ENCODE measurements at regions not wholly inside any gene's neighbourhood (a gene's known extent, or its start where the extent isn't known, plus 50 kb on each side); places are given as distances from the start of the nearest gene placed in this dataset.

DNA sequence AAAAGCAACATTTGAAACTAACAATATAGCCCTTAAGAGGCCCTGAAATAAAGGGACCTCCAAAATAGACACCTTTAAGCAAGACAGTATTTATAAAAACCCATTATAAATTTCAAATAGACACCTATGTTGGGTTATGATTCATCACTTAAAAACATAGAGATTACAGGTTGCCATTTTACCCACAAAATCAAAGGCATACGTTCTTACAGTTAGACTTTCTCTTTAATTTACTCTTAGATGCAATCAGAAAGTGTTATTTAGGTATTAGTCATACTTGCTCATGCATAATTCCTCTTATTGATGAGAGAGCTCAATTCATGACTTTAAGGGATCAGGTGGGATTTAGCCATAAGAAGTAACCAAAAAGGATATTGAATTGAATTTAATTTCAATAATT is 51.5 kb upstream of the TMEM200A start:
- DNase-seq = no peak

DNA sequence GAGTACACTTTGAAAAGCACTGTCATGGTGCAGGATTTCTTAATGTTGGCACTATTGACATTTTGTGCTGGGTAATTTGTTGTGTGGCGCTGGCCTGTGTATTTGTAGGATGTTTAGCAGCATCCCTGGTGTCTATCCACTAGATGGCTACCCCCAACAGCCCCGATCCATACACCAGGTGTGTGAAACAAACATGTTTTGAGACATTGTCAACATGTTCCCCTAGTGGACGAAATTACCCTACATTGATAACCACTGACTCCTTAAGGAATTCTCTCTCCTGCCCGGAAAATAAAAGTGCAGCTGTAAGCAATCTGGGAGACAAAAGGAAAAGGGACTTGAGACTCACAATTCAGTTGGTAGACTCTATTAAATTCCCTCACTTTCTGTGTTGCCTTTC is 52.6 kb upstream of the TMEM200A start:
- DNase-seq = no peak

DNA sequence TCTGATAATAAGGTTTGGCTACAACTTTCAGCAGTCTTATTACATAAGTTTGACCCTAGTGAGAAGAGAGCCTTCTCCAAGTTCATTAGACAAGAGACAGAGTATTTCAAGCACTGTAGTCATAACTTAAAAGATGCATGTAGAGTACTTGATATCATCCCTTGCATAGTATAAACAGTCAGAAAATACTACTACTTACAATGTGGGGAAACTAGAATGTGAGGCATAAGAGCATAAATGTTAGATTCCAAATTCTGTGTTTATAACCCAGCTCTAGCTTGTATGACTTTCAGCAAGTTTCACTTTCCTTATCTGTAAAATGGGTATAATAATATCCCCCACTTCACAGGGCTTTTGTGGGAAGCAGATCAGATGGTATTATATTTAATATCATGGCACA is 56.8 kb upstream of the TMEM200A start:
- DNase-seq = no peak

DNA sequence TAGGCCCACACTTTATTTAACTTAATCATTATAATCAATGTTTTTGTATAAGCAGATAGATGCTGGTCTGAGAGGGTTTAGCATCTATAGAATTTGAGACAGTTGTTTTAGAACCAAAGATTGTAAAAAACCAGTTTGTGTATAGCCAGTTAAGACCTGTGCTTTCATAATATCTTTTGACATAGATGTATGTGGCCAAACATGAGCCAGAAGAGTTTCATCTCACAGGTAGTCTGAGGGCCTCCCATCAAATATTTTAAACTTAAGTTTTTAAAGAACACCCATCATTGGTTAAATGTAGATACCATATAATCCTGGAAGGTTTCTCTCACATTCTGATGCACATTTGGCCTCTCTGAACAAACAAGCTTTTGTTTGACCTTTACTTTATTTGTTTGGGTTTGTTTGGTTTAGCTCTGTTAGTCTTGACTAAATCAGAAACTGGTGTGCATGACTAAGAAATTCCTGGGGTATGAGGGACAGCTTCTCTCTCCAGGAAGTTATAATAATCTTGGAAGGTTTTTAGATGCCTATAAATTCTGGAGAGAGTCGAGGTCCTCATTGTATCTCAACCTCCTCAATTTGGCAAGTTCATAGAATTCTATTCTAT is 58.0 kb upstream of the TMEM200A start:
- no peak for DNase-seq

DNA sequence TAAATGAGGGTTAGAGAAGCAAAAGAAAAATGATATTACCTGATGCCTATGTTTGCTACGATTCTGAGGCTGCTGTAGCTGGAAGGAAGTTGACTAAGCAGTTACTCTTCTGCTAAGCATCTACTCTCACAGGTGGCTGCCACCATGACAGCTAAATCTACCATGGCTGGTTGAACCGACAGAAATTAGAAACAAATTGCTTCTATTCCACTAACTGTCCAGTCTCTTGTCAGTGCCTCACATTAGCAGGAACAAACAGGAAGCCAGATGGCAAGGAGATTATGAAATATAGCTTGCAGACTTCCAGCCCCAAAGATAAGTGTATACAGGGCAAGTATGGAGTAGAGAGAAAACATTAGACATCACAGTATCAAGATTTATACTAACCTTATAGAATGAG is 59.4 kb upstream of the TMEM200A start:
- DNase-seq = no peak

DNA sequence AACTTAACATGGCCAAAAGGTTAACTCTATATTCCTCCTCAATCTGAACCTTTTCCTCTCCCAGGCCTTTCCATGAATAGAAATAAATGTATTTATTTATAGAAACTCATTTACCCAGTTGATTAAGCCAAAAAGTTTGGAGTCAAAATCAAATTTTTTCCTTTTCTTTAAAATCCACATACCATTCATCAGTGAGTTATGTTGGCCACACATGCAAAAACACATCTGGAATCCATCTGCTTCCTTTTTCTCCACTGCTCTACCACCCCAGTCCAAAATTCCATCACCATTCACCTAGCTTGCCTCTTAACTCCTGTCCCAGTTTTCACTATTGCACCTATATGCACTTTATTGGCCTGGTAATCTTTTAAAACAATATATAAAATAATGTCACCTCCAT is 62.4 kb upstream of the TMEM200A start:
- DNase-seq = no peak

DNA sequence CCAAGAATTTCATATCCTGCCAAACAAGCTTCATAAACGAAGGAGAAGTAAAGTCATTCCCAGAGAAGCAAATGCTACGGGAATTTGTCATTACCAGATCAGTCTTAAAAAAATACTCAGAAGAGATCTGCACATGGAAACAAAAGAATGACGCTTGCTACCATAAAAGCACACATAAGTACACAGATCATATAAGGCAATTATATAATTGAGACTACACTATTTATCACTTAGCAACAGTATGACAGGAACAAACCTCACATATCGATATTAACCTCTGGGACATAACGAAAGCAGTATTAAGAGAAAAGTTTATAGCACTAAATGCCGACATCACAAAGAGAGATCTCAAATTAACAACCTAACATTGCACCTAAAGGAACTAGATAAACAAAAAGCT is 67.6 kb upstream of the TMEM200A start:
- no peak for DNase-seq

DNA sequence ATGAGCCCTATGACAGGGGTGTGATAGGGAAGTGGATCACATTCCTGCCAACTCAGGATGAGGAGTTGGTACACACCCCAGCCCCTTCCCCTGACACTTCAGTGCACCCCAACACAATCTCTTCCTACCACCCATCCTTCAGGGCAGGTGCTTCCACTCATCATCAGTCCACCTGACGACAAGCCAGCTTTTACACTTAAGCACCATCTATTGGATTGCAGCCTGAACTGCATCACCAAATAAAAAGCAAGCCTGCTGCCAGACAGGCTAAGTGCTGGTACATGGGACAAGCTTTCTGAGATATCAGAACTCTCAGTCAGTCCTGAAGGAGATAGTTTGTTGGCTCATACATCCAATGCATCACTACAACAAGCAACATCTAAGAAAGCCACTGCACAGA is 69.0 kb upstream of the TMEM200A start:
- DNase-seq = no peak

DNA sequence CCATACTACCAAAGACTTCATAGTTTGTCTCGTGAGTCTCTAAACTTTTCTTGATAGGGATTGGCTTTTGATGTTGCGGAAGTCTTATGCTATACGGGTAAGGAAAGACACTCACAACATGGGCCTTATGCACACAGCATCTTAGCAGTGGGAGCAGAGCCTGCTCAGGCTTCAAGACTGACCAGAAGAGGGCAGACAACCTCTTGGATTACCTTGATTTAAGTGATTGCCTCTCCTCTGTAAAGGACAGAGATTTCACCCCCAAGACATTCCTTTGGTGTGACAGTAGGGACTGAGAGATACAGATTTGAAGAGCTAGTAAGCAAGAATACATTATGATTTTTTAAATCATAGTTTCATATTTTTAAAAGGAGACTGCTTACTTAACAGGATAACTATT is 71.0 kb upstream of the SAMD3 start:
- peak; percentile 11 for DNase-seq

DNA sequence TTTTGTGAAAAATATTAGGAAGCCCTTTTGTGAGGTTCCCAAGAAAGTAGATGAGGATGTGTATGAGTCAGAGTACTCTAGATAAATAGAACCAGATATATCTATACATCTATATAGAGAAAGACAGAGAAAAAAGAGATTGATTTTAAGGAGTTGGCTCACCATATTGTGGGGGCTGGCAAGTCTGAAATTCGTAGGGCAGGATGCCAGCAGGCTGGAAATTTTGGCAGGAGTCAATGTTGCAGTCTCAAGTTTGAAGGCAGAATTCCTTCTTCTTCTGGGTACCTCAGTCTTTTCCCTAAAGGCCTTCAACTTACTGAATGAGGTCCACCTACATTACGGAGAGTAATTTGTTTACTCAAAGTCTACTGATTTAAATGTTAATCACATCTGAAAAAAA is 65.3 kb upstream of the SAMD3 start:
- no peak for DNase-seq

DNA sequence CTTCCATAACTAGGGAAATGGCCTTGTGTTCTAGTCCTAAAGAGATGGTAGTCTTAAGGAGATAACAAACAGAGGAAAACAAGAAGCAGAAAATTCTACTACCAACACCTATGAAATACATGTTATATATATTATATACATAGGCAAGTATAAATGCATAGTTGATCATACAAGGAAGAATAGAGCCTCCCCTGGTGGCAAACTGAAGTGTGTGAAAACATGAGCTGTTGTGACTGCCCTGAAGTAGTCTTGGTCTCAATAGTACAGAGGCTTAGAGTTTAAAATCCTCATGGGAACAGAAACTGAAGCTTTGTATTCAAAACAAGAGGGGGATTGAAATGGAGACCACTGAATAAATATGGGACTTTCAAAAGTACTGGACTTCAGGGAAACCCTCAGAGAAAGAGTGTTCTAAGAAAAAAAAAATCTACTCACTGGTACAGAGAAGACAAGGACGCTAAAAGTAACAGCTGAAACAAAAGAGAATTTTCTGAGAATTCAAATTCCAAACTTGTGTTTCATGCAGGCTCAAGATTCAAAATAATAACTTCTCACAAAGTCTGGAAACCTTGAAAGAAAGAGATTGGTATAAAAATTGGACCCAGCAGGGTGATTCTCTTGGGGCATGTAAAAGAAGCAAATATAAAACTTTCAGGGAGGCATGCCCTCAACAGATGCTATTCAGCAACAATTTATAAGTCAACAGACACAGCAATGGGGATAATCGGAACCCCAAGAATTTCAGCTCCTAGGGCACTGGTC is 59.7 kb upstream of the SAMD3 start:
- no peak for DNase-seq

DNA sequence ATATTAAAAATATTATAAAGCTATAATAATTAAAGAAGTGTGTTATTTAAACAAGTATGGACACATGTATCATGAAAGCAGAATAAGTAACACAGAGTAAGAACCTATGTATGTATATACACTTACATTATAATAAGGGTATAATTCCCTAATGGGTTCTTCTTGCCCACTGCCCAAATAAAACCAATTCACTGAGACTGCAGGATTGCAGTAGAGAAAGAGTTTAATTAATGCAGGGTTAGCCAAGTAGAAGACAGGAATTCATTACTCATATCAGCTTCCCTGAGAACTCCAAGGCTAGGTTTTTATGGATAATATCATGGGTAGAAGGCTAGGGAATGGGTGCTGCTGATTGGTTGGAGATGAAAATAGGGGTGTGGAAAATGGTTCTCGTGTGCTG is 53.8 kb upstream of the SAMD3 start:
- no peak for DNase-seq

DNA sequence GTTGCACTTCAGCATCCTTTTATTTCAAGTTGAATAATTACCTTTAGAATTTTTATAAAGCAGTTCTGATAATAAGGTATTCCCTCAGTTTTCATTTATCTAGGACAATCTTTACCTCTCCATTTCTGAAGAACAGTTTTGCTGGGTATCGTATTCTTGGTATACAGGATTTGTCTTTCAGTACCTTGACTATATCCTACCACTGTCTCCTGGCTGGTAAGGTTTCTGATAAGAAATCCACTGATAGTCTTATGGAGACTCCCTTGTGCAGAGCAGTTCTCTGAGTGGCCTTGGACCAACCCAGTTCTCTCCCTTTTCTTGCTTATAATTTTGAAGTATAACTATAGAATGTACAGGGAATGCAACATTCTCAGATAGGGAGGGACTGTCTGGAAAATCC is 51.3 kb upstream of the SAMD3 start:
- no peak for DNase-seq

Measured in renal pelvis (tissue), 1 donor.